Stimulated activated CD8-positive, alpha-beta memory T cell treated with anti-CD3 and anti-CD28 coated beads, Interleukin-2, amount 100 ng/mL, for 1 hour (primary cell): ENCODE measurements at regions not wholly inside any gene's neighbourhood (a gene's known extent, or its start where the extent isn't known, plus 50 kb on each side); places are given as distances from the start of the nearest gene placed in this dataset.

Experiments used
- DNase-seq, 2 donors: peaks; one replicate each; pipeline ENCODE4 v3.0.0-alpha.2; 2020; ENCODE audit warnings: low read depth in 2 of 2

DNA sequence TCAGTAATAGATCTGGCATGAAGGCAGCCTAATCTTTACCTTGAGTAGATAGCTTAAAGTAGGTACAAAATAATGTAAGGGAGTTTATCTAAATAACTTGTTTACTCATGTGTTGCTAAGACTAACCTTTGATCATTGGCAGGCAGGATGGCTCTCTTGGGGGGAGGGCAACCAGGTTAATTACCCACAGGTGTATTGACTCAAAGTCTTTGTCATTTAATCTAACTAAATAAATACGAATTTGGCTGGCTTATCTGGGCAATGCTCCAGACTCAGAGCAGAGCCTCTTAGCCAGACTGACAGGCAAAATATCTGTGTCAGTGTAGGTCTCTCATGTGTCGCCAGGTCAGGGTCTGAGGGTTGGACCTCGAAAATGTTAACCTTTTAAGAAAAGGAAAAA, 283.4 kb upstream of the KLHL1 start:
- DNase-seq, result no peak

- DNase-seq, result no peak
Observed at GRCh38 chr13:70390968-70391367, 282.7 kb upstream of the KLHL1 start.

DNA sequence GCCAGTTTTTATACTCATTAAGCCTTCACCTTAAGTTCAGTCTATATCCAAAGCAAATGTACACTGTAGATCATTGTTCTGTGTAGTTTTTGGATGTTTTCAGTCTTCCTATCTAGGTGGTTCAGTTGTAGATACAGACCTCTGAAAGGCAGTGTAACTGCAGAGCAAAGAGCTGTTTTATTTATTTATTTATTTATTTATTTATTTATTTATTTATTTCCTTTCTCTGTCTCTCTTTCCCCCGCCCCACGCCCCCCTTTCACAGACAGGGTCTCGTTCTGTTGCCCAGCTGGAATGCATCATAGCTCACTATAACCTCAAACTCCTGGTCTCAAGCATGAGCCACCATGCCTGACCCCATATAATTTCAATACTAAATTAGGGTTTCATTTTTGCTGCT, 281.8 kb upstream of the KLHL1 start:
- no peak for DNase-seq

DNA sequence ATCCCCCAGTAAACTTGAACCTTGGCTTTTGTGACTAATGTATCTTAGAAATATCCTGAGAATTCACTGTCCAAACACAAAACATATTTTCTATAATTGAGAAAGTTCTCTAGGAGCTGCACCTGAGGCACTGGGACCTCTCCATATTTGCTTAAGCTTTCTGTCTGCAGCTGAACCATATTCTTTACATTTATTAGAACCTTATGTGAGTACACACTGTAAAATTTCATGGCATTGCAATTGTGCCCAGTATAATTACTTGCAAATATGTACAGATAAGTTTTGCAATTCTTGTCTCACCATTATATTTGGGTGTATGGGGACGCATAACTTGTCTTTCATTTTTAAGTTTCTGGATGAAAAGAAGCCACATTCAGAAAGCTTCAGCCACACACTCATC, 280.7 kb upstream of the KLHL1 start:
- DNase-seq, result no peak

- DNase-seq, result no peak
Observed at GRCh38 chr13:70386919-70387318, 278.7 kb upstream of the KLHL1 start.

DNA sequence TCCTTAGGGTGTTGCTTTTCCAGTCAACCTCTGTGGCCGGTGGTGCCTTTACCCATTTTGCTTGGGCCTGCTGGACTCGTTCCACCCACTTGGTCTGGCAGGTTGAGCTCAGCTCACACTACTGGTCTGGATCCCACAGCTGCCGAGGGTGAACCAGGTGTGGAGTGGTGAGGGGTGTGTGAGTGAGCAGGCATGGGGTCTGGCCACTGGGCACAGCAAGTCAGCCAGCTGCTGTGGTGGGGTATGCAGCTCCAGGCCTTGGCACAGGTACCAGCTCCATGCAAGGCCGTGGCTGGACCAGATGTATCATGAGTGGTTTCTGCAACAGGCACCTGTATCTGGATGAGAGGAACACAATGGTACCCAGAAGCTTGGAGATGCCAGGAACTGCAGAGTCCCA, 277.6 kb upstream of the KLHL1 start:
- DNase-seq, result no peak

GRCh38 chr13:70384156-70384555, 275.9 kb upstream of the KLHL1 start:
- no peak for DNase-seq

DNA sequence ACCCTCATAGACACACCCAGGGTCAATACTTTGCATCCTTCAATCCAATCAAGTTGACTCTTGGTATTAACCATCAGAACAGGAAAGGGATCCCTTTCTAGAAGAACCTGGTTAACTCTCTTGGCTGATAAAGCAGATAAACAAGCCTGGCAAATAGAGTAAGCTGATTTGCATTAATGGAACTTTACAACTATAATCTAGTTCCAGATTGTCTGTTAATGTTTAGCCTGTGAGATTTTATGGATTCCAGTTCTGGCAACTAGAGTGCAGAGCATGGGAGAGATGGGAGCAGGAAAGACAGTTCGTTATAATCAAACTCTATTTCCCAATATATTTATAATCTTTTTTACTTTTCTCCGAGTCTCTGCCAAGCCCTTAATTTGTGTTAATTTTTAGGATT, 272.6 kb upstream of the KLHL1 start:
- no peak for DNase-seq

GRCh38 chr13:70375718-70376117, 267.5 kb upstream of the KLHL1 start:
- no peak for DNase-seq

DNA sequence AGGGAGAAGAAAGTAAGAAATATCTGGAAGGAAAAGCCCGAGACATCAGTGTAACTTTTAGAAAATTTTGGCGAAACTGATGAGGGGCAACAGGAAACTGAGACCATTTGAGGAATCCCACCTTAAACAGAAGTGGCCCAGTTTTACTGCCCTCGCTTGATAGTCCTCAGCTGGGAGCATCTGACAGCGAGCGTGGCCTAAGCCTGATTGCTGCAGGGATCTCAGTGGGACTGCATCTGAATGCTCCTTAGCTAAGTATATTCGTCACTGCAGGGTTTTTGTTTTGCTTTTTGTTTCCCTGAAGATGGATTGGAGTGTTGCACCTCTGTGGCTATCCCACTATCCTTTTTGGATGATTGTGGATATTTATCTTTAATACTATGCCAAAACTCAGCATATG, 262.7 kb upstream of the KLHL1 start:
- DNase-seq, result no peak

GRCh38 chr13:70366720-70367119, 258.5 kb upstream of the KLHL1 start:
- no peak for DNase-seq

GRCh38 chr13:70363991-70364390, 255.7 kb upstream of the KLHL1 start:
- no peak for DNase-seq

DNA sequence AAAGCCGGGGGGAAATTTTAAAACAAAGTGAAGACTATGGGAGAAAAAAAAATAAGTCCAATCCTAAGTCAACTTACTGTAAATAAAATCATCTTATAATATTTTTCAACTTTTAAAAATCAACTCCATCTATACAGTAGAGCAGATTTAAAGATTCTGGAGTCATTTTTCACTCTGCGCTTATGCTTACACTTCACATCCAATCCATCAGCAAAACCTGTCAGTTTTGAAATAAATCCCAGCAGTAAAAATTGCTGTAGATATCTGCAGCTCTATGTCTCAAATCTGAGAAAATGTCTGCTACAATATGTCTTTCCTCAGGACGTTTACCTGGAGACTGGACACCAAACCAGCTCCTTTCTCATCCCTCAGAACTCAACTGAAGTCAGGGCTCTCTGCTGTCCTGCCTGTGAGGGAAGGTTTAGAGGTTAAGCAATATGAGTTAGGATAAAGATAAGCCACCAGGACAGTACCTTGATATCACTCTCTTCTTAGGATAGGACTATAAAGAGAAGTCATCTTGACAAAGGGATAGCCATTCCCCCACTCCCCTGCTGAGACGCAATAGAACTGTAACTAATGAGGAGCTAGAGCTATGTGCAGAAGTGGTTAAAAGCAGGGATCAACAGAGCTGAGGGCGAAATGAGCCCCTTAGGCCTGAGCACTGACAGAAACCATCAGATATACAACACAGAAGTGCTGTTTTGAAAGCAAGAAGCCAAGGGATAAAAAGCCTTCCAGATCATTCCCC, 254.7 kb upstream of the KLHL1 start:
- DNase-seq, result no peak

- DNase-seq, result no peak
Observed at GRCh38 chr13:70357031-70357430, 248.8 kb upstream of the KLHL1 start.

DNA sequence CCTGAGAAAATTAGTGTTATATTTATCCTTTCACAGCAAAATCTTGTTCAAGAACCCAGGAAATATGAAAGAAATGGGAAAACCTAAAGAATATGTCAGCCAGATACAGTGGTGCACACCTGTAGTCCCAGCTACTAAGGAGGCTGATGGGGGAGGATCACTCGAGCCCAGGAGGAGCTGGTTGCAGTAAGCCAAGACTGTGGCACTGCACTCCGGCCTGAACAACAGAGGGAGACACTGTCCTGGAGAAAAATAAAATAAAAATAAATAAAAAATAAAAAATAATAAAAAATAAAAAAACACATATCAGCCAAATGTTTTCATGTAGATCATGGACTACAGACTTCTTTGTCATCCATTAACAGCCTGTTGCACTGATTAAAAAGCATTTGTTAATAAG, 244.8 kb upstream of the KLHL1 start:
- DNase-seq, result no peak

DNA sequence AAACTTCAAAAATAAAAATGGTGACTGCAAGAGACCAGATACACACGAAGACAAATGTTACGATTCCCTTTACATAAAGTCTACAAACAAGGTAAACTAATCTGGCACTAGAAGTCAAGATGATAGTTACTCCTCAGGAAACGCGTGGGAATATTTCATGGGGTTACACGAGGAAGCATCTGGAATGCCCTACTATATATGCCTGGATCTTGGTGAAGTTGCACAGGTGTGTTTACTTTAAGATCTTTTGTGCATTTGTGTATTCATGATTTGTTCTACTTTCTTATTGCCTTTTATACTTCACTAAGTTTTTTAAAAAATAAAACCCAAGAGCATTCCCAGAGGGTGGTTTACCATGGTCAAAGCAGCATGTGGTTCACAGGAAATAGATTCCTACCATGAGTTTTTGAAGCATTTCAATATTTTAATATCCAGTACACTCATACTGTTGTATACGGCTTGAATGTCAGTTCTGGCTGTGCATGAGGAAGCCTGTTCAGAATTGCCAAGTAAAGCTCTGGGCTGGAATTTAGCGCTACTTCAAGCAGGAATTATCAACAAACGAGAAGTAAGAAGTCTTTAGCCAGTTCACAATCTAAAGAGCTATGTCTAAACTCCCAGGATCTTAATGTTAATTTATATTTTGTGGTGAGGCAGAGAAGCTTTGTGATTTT, 239.8 kb upstream of the KLHL1 start:
- no peak for DNase-seq

DNA sequence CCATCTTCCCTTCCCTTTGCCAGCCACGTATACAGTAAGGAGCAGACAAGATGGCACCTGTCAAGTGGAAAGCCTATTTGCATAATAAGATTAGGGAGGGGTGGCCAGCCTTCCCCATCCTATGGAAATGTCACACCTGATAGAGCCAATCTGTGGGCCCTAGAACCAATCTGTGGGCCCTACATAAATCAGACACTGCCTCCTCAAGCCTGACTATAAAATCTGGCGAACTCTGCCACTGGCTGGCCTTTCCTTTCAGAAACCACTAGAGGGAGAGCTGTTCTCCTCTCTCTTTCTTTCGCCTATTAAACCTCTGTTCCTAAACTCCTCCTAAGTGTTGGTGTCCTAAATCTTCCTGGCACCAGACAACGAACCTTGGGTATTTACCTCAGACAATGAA, 231.5 kb upstream of the KLHL1 start:
- DNase-seq, result no peak

GRCh38 chr13:70338609-70339008, 230.4 kb upstream of the KLHL1 start:
- no peak for DNase-seq

DNA sequence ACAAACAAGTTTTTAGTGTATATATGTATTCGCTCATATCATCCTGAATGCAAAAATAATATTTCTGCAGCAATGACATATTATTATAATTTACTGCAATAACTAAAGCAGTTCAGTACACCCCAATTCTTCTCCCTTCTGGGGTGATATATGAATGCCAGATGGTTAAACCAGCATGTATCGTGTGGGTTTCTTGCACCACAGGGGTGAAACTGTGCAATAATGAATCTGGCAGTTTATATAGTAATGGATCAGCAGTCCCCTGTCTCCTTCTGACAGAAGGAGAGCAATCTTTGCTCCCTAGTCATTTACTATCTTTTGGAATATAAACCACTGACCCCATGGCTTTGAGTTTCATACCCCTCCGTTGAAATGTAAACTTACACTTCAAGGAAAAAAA, 228.6 kb upstream of the KLHL1 start:
- no peak for DNase-seq

DNA sequence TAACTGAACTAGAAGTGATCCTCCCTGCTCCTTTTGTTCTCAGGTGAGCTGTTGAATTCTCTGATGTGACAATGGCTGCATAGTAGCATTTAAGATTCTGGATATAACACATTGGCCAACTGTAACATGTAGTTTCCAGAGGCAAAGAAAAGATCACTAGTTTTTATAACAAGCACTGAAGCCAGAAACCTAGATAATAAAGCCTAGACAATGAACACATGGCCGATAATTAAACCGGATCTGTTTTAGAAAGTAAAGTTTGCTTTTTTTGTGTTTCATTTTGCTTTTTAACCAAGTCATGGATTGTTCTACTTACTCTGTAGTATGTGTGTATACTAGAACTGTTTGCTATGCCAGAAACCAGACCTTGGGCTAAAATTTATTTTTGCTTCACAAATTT, 225.5 kb upstream of the KLHL1 start:
- no peak for DNase-seq

DNA sequence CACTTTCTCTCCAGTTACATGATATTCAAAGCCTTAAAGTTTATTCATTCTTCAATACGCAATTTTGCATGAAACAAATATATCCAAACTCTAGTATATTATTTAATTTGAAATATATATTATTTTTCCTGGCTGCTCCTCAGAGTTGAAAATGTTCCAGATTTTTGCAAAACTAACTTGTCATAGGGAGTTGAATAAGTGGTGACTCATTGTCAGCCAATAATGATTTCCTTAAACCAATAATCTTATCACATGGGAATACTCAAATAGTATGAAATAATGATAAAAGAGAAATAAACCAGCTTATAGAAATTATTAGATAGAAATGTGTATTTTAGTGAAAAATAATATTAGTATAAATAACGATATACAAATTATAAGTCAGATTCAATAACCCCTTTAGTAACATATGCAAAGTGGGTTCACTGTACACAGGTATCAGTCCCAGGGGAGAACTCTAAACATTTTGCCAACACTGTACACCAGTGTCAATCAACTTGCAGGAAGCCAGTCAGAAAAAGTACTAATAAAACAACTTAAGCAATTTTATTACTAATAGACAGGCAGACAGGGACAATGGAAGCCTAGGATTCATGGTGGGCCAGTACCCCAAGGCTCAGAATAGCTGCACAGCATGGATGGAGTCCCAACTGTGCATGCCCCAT, 222.6 kb upstream of the KLHL1 start:
- no peak for DNase-seq

- DNase-seq, result no peak
Observed at GRCh38 chr13:70324519-70324918, 216.3 kb upstream of the KLHL1 start.

DNA sequence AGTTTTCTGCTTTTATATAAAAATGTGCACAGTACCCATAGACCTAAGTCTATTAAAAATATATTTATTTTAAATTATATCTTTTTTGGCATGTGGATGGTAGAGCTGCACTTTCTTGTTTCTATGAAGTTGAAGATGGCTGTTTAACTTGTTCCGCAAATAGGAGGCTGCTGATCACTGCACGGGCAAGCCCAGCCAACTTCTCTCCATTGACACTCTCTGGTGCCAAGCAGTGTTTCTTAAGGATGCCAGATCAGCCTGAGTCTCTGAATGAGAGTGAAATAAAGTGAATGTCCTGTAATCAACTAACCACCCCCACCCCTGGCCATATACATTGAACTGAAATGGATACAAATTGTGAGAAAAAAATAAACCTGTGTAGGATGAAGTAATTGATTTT, 202.9 kb upstream of the KLHL1 start:
- no peak for DNase-seq
